Muscle layer of colon (tissue), 2 donors: ENCODE measurements at regions not wholly inside any gene's neighbourhood (a gene's known extent, or its start where the extent isn't known, plus 50 kb on each side); places are given as distances from the start of the nearest gene placed in this dataset.

Experiments used
- H3K27ac ChIP-seq: one replicate; pipeline ENCODE4 v1.7.0; 2013; ENCODE audit warnings: low read depth, mild to moderate bottlenecking, low read length, moderate library complexity
- H3K27me3 ChIP-seq, 2 donors: one replicate each; pipeline ENCODE4 v1.7.0; 2013; ENCODE audit warnings: low read length in 2 of 2, mild to moderate bottlenecking in 2 of 2; ENCODE audit not compliant: insufficient read depth in 2 of 2, control insufficient read depth in 1 of 2
- H3K36me3 ChIP-seq: one replicate; pipeline ENCODE4 v1.7.0; 2013; ENCODE audit warnings: mild to moderate bottlenecking, low read length; ENCODE audit not compliant: insufficient read depth
- H3K4me1 ChIP-seq: one replicate; pipeline ENCODE4 v1.7.0; 2013; ENCODE audit warnings: mild to moderate bottlenecking, low read length; ENCODE audit not compliant: insufficient read depth
- H3K4me3 ChIP-seq, 2 donors: one replicate each; pipeline ENCODE4 v1.7.0; 2013; ENCODE audit warnings: low read length in 2 of 2, low read depth in 1 of 2, mild to moderate bottlenecking in 1 of 2, moderate library complexity in 1 of 2
- H3K9ac ChIP-seq: one replicate; pipeline ENCODE4 v1.7.0; 2013; ENCODE audit warnings: low read length
- H3K9me3 ChIP-seq: one replicate; pipeline ENCODE4 v1.7.0; 2013; ENCODE audit warnings: mild to moderate bottlenecking, low read length
- donor health status: abdominal sarcoma.
- donor health status: Adenocarcinoma of cecum.

DNA sequence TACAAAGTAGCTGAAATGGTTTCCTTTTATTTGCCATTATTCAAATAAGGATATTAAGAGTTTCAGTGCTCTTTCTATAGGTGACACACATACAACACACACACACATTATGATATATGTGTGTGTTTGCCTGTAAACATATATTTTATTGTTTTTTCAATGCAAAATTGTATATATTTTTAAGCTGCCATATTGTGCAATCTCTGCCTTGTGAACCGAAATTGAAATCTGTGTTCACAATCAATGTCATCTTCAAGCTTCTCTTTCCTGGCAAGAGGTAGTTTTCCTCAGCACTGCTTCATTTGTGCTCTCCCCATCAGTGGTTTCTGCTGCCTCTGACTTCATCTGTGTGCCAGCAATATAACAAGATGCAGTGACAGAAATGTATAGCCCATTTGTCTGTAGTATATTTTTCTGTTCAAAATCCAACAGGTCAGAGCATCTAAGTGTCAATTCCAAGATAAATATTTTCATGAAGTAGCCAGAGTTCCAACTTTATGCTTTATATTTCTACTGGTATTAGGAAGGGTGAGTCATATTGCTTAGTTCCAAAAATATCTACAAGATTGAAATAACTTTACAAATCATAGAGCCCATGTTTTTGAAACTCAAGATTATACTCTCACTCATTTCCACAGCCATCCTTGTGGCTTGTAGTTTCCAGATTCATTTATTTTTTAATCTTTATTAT is 1704.8 kb upstream of the CDH9 start:
- H3K4me3 ChIP-seq: no peak overlapping the region
- no peaks in the 10 kb centered on the region for H3K4me1 ChIP-seq
- no peak overlapping the region for H3K9ac ChIP-seq
- H3K27ac ChIP-seq: no peak overlapping the region
- no peaks in the 10 kb centered on the region for H3K36me3 ChIP-seq
- H3K27me3 ChIP-seq: no peaks in the 10 kb centered on the region
- no peaks in the 10 kb centered on the region for H3K9me3 ChIP-seq

DNA sequence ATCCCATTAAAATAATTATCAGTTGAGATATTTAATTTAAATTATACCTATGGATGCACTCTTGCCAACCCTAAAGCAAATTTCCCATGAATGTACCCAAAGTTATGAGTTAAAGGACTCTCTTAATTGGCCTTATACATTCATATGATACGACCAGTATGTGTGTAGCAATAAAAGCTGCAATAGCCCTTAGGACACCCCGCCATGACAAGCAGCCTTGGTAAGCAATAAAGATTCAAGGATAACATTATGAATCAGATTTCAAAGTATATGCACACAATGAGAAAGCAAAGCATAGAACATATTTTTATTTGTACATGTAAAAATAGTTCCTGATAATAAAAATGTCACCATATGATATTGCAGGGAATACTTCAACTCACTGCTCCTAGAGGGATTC is 1699.3 kb upstream of the CDH9 start:
- no peaks in the 10 kb centered on the region for H3K27me3 ChIP-seq

GRCh38 chr5:28737222-28737621 is 1698.8 kb upstream of the CDH9 start:
- Histone ChIP-seq H3K27ac (no peak overlapping the region), H3K9me3 (no peaks in the 10 kb centered on the region), H3K27me3 (no peaks in the 10 kb centered on the region), H3K4me3 (no peak overlapping the region), H3K9ac (no peak overlapping the region), H3K4me1 (no peaks in the 10 kb centered on the region), H3K36me3 (no peaks in the 10 kb centered on the region)

More for the DNA sequence above, 1699.3 kb upstream of the CDH9 start:
- H3K4me3 ChIP-seq: no peak overlapping the region
- no peaks in the 10 kb centered on the region for H3K4me1 ChIP-seq
- no peaks in the 10 kb centered on the region for H3K36me3 ChIP-seq
- H3K9me3 ChIP-seq: no peaks in the 10 kb centered on the region
- no peak overlapping the region for H3K27ac ChIP-seq
- no peak overlapping the region for H3K9ac ChIP-seq

GRCh38 chr5:28734396-28734795 is 1696.0 kb upstream of the CDH9 start:
- no peaks in the 10 kb centered on the region for H3K4me1 ChIP-seq
- H3K9me3 ChIP-seq: no peaks in the 10 kb centered on the region
- no peak overlapping the region for H3K4me3 ChIP-seq
- H3K27ac ChIP-seq: no peak overlapping the region
- no peaks in the 10 kb centered on the region for H3K27me3 ChIP-seq
- no peaks in the 10 kb centered on the region for H3K36me3 ChIP-seq
- no peak overlapping the region for H3K9ac ChIP-seq

- H3K9ac ChIP-seq: no peak overlapping the region
- no peaks in the 10 kb centered on the region for H3K4me1 ChIP-seq
- H3K36me3 ChIP-seq: no peaks in the 10 kb centered on the region
- no peak overlapping the region for H3K4me3 ChIP-seq
- no peak overlapping the region for H3K27ac ChIP-seq
- no peaks in the 10 kb centered on the region for H3K9me3 ChIP-seq
- H3K27me3 ChIP-seq: no peaks in the 10 kb centered on the region
Observed at GRCh38 chr5:28729067-28729466, 1690.7 kb upstream of the CDH9 start.

DNA sequence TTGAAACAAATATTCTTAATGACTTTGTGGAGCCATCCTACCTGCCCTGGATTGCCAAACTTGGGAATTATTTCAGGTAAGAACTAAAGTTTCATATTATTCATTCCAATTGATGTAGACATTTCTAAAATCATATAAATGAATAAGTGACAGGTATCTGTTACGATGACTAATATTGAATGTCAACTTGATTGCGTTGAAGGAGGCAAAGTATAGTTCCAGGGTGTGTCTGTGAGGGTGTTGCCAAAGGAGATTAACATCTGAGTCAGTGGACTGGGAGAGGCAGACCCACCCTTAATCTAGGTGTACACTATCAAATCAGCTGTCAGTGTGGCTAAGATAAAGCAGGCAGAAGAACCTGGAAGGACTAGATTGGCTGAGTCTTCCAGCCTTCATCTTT is 1688.4 kb upstream of the CDH9 start:
- H3K36me3 ChIP-seq: no peaks in the 10 kb centered on the region
- no peaks in the 10 kb centered on the region for H3K9me3 ChIP-seq
- H3K4me3 ChIP-seq: no peak overlapping the region
- H3K27ac ChIP-seq: no peak overlapping the region
- H3K4me1 ChIP-seq: no peaks in the 10 kb centered on the region
- no peak overlapping the region for H3K9ac ChIP-seq
- no peaks in the 10 kb centered on the region for H3K27me3 ChIP-seq

- Histone ChIP-seq H3K4me1 (no peaks in the 10 kb centered on the region), H3K27me3 (no peaks in the 10 kb centered on the region), H3K27ac (no peak overlapping the region), H3K9me3 (no peaks in the 10 kb centered on the region), H3K36me3 (no peaks in the 10 kb centered on the region), H3K4me3 (no peak overlapping the region), H3K9ac (no peak overlapping the region)
Observed at GRCh38 chr5:28725001-28725400, 1686.6 kb upstream of the CDH9 start.

DNA sequence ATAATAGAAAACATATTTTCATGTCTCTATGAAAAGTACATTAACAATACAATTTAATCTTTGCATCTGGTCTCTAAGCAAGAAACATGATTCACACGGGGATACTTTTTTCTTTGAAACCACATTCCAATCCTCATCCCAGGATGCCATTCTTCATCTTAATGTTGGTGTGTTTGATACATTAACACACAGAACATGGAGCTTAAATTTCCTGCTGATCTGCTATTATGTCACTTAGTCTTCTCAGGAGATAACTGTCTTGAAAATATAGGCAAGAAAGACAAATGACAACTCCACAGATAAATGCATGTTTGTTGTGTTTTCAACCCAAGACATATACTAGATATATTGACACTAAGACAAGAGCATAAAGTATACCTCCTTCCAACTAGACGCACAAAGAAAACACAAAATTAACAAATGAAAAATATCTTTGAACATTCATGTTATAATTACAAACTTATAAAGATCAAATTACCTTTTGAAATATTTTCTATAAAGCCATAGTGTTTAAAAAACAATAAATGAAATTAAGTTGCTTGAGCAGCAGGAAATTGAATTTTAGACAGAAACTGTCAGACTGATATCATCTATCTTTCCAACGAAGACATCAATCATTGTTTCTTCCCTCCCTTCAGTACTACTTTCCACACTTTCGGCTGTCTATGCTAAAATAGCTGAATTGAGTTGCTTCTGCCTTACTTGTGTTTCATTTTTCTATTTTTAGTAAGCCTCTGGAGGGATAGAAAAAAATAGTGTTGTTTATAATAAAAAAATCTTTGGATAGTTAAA is 1676.7 kb upstream of the CDH9 start:
- Histone ChIP-seq H3K9me3 (no peaks in the 10 kb centered on the region), H3K36me3 (no peaks in the 10 kb centered on the region), H3K4me1 (no peaks in the 10 kb centered on the region), H3K4me3 (no peak overlapping the region), H3K27ac (no peak overlapping the region), H3K9ac (no peak overlapping the region), H3K27me3 (no peaks in the 10 kb centered on the region)

DNA sequence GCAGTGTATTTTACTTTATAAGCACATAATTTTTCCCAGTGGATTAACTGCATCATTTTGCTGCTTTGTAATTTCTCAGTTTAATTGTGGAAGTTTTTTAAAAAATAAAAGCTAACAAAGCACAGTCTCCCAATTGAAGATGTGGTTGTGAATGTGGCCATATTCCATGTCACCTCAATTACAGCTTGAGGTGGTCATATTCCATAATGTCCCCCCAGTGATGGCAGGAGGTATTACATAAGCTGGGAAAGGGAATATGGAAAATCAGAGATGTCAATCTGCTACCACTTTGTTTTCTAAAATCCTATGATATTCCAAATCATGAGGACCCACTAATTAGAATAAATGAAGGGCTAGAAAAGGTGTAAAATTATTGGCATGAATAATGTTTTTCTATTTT is 1672.0 kb upstream of the CDH9 start:
- H3K9ac ChIP-seq: no peak overlapping the region
- H3K27ac ChIP-seq: no peak overlapping the region
- H3K9me3 ChIP-seq: no peaks in the 10 kb centered on the region
- H3K36me3 ChIP-seq: no peaks in the 10 kb centered on the region
- H3K4me1 ChIP-seq: no peaks in the 10 kb centered on the region
- H3K4me3 ChIP-seq: no peak overlapping the region
- no peaks in the 10 kb centered on the region for H3K27me3 ChIP-seq

DNA sequence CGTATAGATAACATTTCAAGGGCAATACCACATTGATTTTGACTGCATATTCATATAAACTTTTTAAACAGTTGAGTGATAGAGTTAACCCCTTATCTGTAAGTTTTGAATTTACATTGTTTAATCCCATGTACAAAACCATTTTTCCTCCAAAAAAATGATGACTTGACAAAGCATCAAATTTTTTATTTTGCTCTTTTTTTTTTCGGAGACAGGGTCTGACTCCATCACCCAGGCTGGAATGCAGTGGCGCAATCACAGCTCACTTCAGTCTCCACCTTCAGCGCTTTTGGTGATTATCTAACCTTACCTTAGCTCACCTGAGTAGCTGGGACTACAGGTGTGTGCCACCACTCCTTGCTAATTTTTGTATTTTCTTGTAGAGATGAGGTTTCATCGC is 1670.1 kb upstream of the CDH9 start:
- H3K4me3 ChIP-seq: no peak overlapping the region
- H3K27me3 ChIP-seq: no peaks in the 10 kb centered on the region
- peaks cover 8% of the 10 kb centered on the region for H3K4me1 ChIP-seq
- H3K36me3 ChIP-seq: no peaks in the 10 kb centered on the region
- no peaks in the 10 kb centered on the region for H3K9me3 ChIP-seq
- no peak overlapping the region for H3K27ac ChIP-seq
- no peak overlapping the region for H3K9ac ChIP-seq

DNA sequence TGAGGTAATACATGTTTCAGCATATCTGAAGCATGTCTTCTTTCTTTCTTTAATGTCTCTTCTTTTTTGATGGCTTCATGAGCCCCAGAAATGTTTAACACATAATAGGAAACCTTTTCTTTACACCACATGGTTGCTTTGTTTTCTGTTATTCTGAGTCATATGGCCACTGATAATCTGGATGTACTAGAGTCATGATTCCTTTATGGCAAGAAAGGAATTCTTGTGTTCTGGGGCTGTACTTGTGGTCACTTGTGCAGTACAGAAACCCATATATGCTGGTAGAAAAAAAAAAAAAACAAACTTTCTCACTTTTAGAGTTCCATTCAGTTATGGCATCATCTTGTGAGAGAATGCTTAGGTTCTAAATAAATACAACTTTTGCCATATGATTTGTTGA is 1669.3 kb upstream of the CDH9 start:
- Histone ChIP-seq H3K4me1 (peaks cover 9% of the 10 kb centered on the region), H3K36me3 (no peaks in the 10 kb centered on the region), H3K4me3 (no peak overlapping the region), H3K27ac (no peak overlapping the region), H3K27me3 (no peaks in the 10 kb centered on the region), H3K9me3 (no peaks in the 10 kb centered on the region), H3K9ac (no peak overlapping the region)
